Mucosa of rectum (tissue), 2 donors: ENCODE measurements at regions not wholly inside any gene's neighbourhood (a gene's known extent, or its start where the extent isn't known, plus 50 kb on each side); places are given as distances from the start of the nearest gene placed in this dataset.
A peak's percentile ranks its signal among the peaks of the same experiment; 100 is the strongest.

ENCODE experiments used
- H3K27ac ChIP-seq, 2 donors: one replicate each; pipeline ENCODE4 v1.7.0; 2013; ENCODE audit warnings: inconsistent platforms in 2 of 2, low read depth in 2 of 2, low read length in 2 of 2
- H3K27me3 ChIP-seq, 2 donors: one replicate each; pipeline ENCODE4 v1.7.0; 2013; ENCODE audit warnings: low read length in 2 of 2; ENCODE audit not compliant: control insufficient read depth in 2 of 2, insufficient read depth in 2 of 2
- H3K36me3 ChIP-seq, 2 donors: one replicate each; pipeline ENCODE4 v1.7.0; 2013; ENCODE audit warnings: low read length in 2 of 2; ENCODE audit not compliant: control insufficient read depth in 2 of 2, insufficient read depth in 2 of 2
- H3K4me1 ChIP-seq, 2 donors: one replicate each; pipeline ENCODE4 v1.7.0; 2013; ENCODE audit warnings: low read length in 2 of 2, mild to moderate bottlenecking in 1 of 2; ENCODE audit not compliant: control insufficient read depth in 2 of 2, insufficient read depth in 2 of 2
- H3K4me3 ChIP-seq, 2 donors: one replicate each; pipeline ENCODE4 v1.7.0; 2013; ENCODE audit warnings: low read length in 2 of 2
- H3K9ac ChIP-seq, 2 donors: one replicate each; pipeline ENCODE4 v1.7.0; 2013; ENCODE audit warnings: low read length in 2 of 2, low read depth in 1 of 2, mild to moderate bottlenecking in 1 of 2
- H3K9me3 ChIP-seq, 2 donors: one replicate each; pipeline ENCODE4 v1.7.0; 2013; ENCODE audit warnings: low read length in 2 of 2; ENCODE audit not compliant: control insufficient read depth in 2 of 2
- donor health status: healthy.
- donor health status: Normal muscosa, but diverticular disease.

GRCh38 chr13:79791471-79792042, 310.6 kb downstream of the NDFIP2 start:
- Histone ChIP-seq H3K27me3 (no peaks in the 10 kb centered on the region), H3K9me3 (no peaks in the 10 kb centered on the region), H3K27ac (no peak overlapping the region), H3K9ac (no peak overlapping the region), H3K4me3 (no peak overlapping the region), H3K4me1 (no peaks in the 10 kb centered on the region), H3K36me3 (no peaks in the 10 kb centered on the region)

DNA sequence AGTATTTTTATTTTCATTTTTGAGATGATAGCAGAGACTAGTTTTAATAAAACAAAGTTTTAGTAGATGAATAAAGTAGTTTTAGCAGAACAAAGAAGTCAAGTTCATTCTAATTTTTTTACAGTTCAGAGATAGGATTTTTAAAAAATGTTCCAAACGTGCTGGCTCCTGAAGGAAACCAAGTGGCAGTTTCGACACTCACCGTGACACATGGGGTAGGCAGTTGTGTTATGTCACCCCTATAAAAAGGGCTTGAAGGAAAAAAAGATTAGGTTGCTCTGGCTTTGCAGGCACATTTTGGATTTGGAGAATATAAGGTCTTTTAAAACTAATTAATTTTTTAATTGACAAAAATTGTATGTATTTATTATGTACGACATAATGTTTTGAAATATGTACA, 305.2 kb downstream of the NDFIP2 start:
- Histone ChIP-seq H3K4me1 (peaks cover 0 to 11% of the 10 kb centered on the region in 2 donors), H3K9ac (no peak overlapping the region), H3K36me3 (no peaks in the 10 kb centered on the region), H3K9me3 (no peaks in the 10 kb centered on the region), H3K27ac (no peak overlapping the region), H3K4me3 (no peak overlapping the region), H3K27me3 (no peaks in the 10 kb centered on the region)

GRCh38 chr13:79782541-79783205, 301.7 kb downstream of the NDFIP2 start:
- Histone ChIP-seq H3K9ac (no peak overlapping the region), H3K4me1 (peaks cover 3 to 20% of the 10 kb centered on the region in 2 donors), H3K9me3 (no peaks in the 10 kb centered on the region), H3K27me3 (no peaks in the 10 kb centered on the region), H3K36me3 (no peaks in the 10 kb centered on the region), H3K4me3 (no peak overlapping the region), H3K27ac (no peak overlapping the region)

- no peak overlapping the region for H3K27ac ChIP-seq
- H3K4me3 ChIP-seq: no peak overlapping the region
- H3K36me3 ChIP-seq: no peaks in the 10 kb centered on the region
- H3K4me1 ChIP-seq: peaks cover 3 to 21% of the 10 kb centered on the region in 2 donors
- no peaks in the 10 kb centered on the region for H3K27me3 ChIP-seq
- H3K9me3 ChIP-seq: no peaks in the 10 kb centered on the region
- H3K9ac ChIP-seq: no peak overlapping the region
Observed at GRCh38 chr13:79781829-79782540, 301.0 kb downstream of the NDFIP2 start.

DNA sequence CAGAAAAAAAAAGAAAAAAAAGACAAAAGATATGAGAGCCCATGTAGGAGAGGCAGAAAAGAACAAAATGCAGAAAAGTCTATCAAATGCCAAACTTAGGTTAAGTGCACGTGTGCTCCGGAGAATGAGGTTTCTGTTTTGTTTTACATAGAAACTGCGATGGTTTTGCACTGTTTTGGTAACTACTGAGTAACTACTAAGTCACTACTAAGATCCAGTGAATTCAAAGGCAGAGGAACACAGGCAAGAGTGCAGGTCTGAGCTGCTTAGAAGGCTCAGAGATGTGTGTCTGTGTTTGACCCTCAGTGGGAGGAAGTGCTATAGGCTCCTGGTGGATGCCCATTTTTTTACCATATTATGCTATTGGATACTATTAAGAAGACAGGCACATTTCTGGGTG, 299.3 kb downstream of the NDFIP2 start:
- H3K9ac ChIP-seq: no peak overlapping the region
- no peak overlapping the region for H3K27ac ChIP-seq
- H3K4me3 ChIP-seq: peak overlapping the region in 1 of 2 donors; percentile 5
- H3K9me3 ChIP-seq: no peaks in the 10 kb centered on the region
- peaks cover 8 to 30% of the 10 kb centered on the region in 2 donors for H3K4me1 ChIP-seq
- H3K36me3 ChIP-seq: no peaks in the 10 kb centered on the region
- no peaks in the 10 kb centered on the region for H3K27me3 ChIP-seq

DNA sequence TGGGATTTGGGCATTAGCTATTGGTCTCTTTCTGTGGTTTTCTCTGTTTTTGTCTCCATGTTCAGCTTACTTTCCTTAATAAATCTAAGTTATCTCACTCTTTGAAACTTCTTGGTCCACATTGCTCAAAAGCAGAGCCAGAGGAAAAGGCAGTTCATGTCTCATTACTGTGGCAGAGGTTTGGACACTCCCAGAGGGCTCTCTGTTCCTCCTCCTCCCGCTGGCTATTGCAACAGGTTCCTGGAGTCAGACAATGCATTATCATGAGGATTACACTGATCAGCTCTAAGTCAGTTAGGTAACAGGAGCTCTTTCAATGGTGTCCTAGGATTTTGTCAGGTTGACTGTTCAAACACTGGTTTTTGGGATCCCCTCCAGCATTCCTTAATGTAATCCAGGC, 298.8 kb downstream of the NDFIP2 start:
- H3K4me1 ChIP-seq: peaks cover 8 to 30% of the 10 kb centered on the region in 2 donors
- no peak overlapping the region for H3K9ac ChIP-seq
- no peaks in the 10 kb centered on the region for H3K27me3 ChIP-seq
- no peaks in the 10 kb centered on the region for H3K9me3 ChIP-seq
- H3K27ac ChIP-seq: no peak overlapping the region
- no peak overlapping the region for H3K4me3 ChIP-seq
- H3K36me3 ChIP-seq: no peaks in the 10 kb centered on the region

DNA sequence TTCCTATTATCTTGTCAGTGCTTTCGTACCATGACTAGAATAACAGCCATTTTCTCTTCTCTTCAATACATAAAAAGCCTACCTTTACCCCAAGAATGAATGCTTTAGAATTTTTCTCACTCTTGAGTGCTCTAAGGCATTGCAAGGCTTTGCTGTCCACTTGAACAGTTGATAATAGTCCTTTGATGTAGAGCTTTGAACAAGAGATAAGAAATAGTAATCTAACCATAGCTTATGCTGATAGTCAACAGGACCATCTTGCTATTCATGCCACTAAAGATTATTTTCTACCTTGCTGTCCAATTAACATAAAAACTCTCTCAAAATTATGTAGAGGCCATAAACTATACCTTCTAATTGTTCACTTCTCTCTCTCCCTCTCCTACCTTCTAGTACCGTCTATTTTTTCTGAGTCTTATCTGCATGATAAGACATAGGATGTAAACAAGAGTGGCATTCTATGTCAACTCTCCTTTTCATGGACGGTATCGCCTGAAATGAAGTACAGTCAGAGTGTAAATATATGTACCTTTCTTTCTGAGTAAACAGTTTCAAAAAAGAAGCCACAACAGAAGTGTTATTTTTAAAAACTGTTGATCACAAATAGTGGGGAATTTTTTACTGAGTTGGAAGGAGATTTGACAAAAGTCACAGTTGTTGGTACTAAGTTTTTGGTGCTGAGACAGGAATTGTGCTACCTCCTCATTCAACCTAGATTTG, 297.9 kb downstream of the NDFIP2 start:
- Histone ChIP-seq H3K27ac (peak overlapping the region in 1 of 2 donors; percentile 12), H3K9ac (no peak overlapping the region), H3K4me3 (no peak overlapping the region), H3K36me3 (no peaks in the 10 kb centered on the region), H3K9me3 (no peaks in the 10 kb centered on the region), H3K4me1 (peaks cover 8 to 30% of the 10 kb centered on the region in 2 donors), H3K27me3 (no peaks in the 10 kb centered on the region)

GRCh38 chr13:79777504-79777903, 296.5 kb downstream of the NDFIP2 start:
- no peaks in the 10 kb centered on the region for H3K36me3 ChIP-seq
- peaks cover 8 to 24% of the 10 kb centered on the region in 2 donors for H3K4me1 ChIP-seq
- no peak overlapping the region for H3K9ac ChIP-seq
- peak overlapping the region; percentile 35 to 51 for H3K27ac ChIP-seq
- peak overlapping the region in 1 of 2 donors; percentile 9 for H3K4me3 ChIP-seq
- no peaks in the 10 kb centered on the region for H3K9me3 ChIP-seq
- no peaks in the 10 kb centered on the region for H3K27me3 ChIP-seq

GRCh38 chr13:79776531-79777295, 295.8 kb downstream of the NDFIP2 start:
- H3K4me1 ChIP-seq: peaks cover 8 to 19% of the 10 kb centered on the region in 2 donors
- H3K4me3 ChIP-seq: no peak overlapping the region
- H3K27me3 ChIP-seq: no peaks in the 10 kb centered on the region
- H3K27ac ChIP-seq: peak overlapping the region; percentile 18 to 46
- H3K36me3 ChIP-seq: no peaks in the 10 kb centered on the region
- no peaks in the 10 kb centered on the region for H3K9me3 ChIP-seq
- H3K9ac ChIP-seq: no peak overlapping the region
